RWPE2 (cell line): ENCODE measurements at regions not wholly inside any gene's neighbourhood (a gene's known extent, or its start where the extent isn't known, plus 50 kb on each side); places are given as distances from the start of the nearest gene placed in this dataset.

ENCODE experiments used
- ATAC-seq: fragments of 200-7000 bp; cut with Tn5 transposase; 3 replicates; pipeline ENCODE4 v1.9.1; 2021; ENCODE audit warnings: low read depth
- DNase-seq: peaks from one replicate; pipeline ENCODE4 v3.0.0-alpha.2; 2020; ENCODE audit warnings: low spot score
- H3K27ac ChIP-seq: fragments of 450-650 bp; 2 replicates; pipeline ENCODE4 v1.5.1; 2017; ENCODE audit warnings: mild to moderate bottlenecking; ENCODE audit not compliant: poor library complexity, severe bottlenecking
- H3K27me3 ChIP-seq: fragments of 250-450 bp; sonication (Bioruptor Pico); 2 replicates; pipeline ENCODE4 v1.5.1; 2021; ENCODE audit warnings: mild to moderate bottlenecking, moderate library complexity; ENCODE audit not compliant: insufficient read depth, poor library complexity, severe bottlenecking
- H3K36me3 ChIP-seq: fragments of 250-450 bp; sonication (Bioruptor Pico); 2 replicates; pipeline ENCODE4 v1.5.1; 2020; ENCODE audit warnings: low read depth, mild to moderate bottlenecking, moderate library complexity
- H3K4me1 ChIP-seq: fragments of 250-450 bp; sonication (Bioruptor Pico); 2 replicates; pipeline ENCODE4 v1.5.1; 2021; ENCODE audit warnings: mild to moderate bottlenecking, moderate library complexity; ENCODE audit not compliant: insufficient read depth, poor library complexity, severe bottlenecking
- H3K4me3 ChIP-seq: fragments of 250-450 bp; sonication (Bioruptor Pico); 2 replicates; pipeline ENCODE4 v1.5.1; 2021; ENCODE audit warnings: mild to moderate bottlenecking, moderate library complexity; ENCODE audit not compliant: severe bottlenecking
- H3K9me3 ChIP-seq: fragments of 250-450 bp; sonication (Bioruptor Pico); 2 replicates; pipeline ENCODE4 v1.5.1; 2021; ENCODE audit warnings: mild to moderate bottlenecking, moderate library complexity; ENCODE audit not compliant: severe bottlenecking
- CTCF ChIP-seq: fragments of 450-650 bp; IDR thresholded peaks from one replicate; pipeline ENCODE4 v1.5.1; 2017; ENCODE audit warnings: mild to moderate bottlenecking, moderate library complexity; ENCODE audit not compliant: poor library complexity, severe bottlenecking

DNA sequence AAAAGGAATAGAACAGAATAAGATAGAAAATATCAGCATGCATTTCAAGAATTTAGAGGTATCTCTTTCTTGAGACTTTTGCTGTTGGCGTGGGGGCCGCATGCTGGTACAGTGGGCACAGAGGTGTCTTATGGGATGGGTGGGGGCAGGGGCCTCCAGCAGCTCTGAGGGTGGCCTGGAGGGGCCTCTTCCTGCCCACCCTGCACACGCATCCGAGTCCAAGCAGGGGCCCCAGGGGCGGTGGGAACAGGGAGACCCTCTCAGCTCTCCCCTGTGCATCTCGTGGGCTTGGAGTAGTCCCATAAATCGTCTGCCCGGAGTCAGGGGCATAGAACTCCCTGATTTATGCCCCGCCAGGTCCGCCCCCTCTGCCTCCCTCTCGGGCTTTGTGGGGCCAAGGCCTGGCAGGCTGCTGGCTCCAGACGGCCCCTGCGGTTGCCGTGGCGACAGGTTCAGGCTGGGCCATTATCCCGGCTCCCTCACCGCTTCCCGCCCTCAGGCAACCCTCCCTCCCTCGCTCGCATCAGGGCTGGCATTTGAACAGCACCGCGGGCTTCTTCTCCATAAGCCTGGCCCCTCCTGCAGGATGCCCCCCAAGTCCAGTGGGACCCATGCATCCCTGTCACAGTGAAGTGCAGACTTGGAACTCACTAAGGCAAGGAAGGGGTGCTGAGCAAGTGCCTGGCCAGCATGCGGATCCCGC lies 133.2 kb upstream of the ZBTB40 start:
- no peaks in the 10 kb centered on the region for H3K9me3 ChIP-seq
- no peaks in the 10 kb centered on the region for H3K4me1 ChIP-seq
- no peak for DNase-seq
- TF ChIP-seq CTCF = no peak
- no peaks in the 10 kb centered on the region for H3K36me3 ChIP-seq
- peaks cover 8% of the 10 kb centered on the region for H3K27me3 ChIP-seq
- H3K27ac ChIP-seq = no peak overlapping the region
- no peak for ATAC-seq
- no peak overlapping the region for H3K4me3 ChIP-seq

GRCh38 chr1:22319608-22320007 lies 132.0 kb upstream of the ZBTB40 start:
- DNase-seq = no peak
- TF ChIP-seq CTCF = no peak
- no peak for ATAC-seq

DNA sequence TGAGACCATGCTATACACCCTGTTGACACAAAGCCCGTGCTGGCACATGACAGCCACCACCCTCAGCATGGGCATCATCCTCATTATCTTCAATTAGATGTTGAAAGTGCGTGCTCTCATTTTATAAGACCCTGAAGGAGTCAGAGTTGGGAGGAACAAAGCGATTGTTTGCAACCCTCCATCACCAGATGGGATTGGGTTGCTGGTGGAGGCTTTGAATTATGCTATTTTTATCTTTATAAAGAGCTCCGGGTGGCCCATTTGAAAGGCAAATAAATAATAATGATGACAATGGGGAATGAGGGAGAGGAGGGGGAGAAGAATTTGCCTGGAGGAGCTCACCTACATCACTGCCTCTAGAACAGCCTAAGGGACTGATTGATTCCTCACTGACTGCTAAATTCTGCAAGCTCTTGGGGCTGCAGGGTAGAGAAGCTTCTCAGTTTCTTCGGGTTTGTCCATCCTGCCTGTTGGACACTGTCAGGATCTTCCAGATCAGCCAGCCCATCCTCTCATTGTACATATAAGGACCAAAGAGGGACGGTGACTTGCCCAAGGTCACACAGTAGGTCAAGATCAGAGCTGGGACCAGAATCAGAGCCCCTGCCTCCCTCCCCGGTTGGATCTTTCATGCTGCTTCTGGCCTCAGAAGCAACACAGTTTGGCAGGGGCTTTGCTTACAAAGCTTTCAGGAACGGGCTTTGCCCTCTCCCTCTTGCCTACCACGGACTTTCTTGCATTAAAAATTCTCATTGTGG lies 130.9 kb upstream of the ZBTB40 start:
- DNase-seq (no peak), ATAC-seq (no peak)
- Histone ChIP-seq H3K27ac (no peak overlapping the region), H3K27me3 (peaks cover 8% of the 10 kb centered on the region), H3K9me3 (no peaks in the 10 kb centered on the region), H3K4me3 (no peak overlapping the region), H3K4me1 (no peaks in the 10 kb centered on the region), H3K36me3 (no peaks in the 10 kb centered on the region)
- no peak for TF ChIP-seq CTCF

More at GRCh38 chr1:22319608-22320007, 132.0 kb upstream of the ZBTB40 start:
- Histone ChIP-seq H3K4me1 (no peaks in the 10 kb centered on the region), H3K4me3 (no peak overlapping the region), H3K36me3 (no peaks in the 10 kb centered on the region), H3K27ac (no peak overlapping the region), H3K9me3 (no peaks in the 10 kb centered on the region), H3K27me3 (peaks cover 8% of the 10 kb centered on the region)

DNA sequence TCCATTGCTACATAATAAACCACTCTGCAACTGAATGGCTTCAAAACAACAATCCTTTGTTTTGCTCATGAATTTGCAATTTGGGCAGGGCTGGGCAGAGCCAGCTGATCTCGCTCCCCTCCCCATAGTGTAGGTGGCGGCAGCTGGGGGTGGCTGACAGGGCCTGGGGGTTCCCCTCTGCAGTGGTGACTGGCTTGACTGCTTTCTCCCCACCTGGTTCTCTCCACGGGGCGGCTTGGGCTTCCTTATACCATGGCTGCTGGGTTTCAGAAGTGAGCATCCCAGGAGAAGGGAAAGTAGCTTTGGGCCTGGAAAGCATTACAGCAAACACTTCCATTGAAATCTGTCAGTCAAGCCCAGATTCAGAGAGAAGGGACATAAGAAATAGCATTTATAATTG lies 129.7 kb upstream of the ZBTB40 start:
- Histone ChIP-seq H3K4me1 (no peaks in the 10 kb centered on the region), H3K27ac (no peak overlapping the region), H3K4me3 (no peak overlapping the region), H3K9me3 (no peaks in the 10 kb centered on the region), H3K36me3 (no peaks in the 10 kb centered on the region), H3K27me3 (peaks cover 8% of the 10 kb centered on the region)
- ATAC-seq = no peak
- no peak for TF ChIP-seq CTCF
- DNase-seq = no peak
